ENCODE measurements at regions not wholly inside any gene's neighbourhood (a gene's known extent, or its start where the extent isn't known, plus 50 kb on each side); places are given as distances from the start of the nearest gene placed in this dataset.
"Not testable (repeated sequence)": the region's sequence is repeated elsewhere in the genome, so short reads cannot be mapped to it uniquely, and the experiment has no call there.

- no peaks in the 10 kb centered on the region for H3K4me1 Mint-ChIP-seq
- H3K36me3 Mint-ChIP-seq (ENCODE audit: insufficient read depth): no peaks in the 10 kb centered on the region
- DNase-seq (ENCODE audit: low spot score in 2 of 2): no peak
- no peaks in the 10 kb centered on the region for H3K27me3 Mint-ChIP-seq
- no peak overlapping the region for H3K4me3 Mint-ChIP-seq
- no peak overlapping the region for H3K27ac Mint-ChIP-seq (ENCODE audit: low read depth)
- no peak for ATAC-seq (replicated peaks; ENCODE audit: extremely low read depth, poor library complexity, severe bottlenecking)
- H3K9me3 Mint-ChIP-seq: peaks cover 7% of the 10 kb centered on the region
Measured at GRCh38 chr2:4803396-4803795, 888.8 kb upstream of the SOX11 start.

- peaks cover 39% of the 10 kb centered on the region for H3K9me3 Mint-ChIP-seq
- not testable (repeated sequence) for ATAC-seq (replicated peaks; ENCODE audit: extremely low read depth, poor library complexity, severe bottlenecking); H3K27me3 Mint-ChIP-seq
Measured at GRCh38 chr2:4814137-4814536, 878.0 kb upstream of the SOX11 start.

GRCh38 chr2:4827836-4828235 lies 864.3 kb upstream of the SOX11 start:
- DNase-seq (ENCODE audit: low spot score in 2 of 2) (no peak), ATAC-seq (replicated peaks; ENCODE audit: extremely low read depth, poor library complexity, severe bottlenecking) (no peak)
- no peaks in the 10 kb centered on the region for H3K36me3 Mint-ChIP-seq (ENCODE audit: insufficient read depth)
- H3K4me1 Mint-ChIP-seq: no peaks in the 10 kb centered on the region
- peaks cover 15% of the 10 kb centered on the region for H3K9me3 Mint-ChIP-seq
- H3K4me3 Mint-ChIP-seq: no peak overlapping the region
- H3K27me3 Mint-ChIP-seq: no peaks in the 10 kb centered on the region
- H3K27ac Mint-ChIP-seq (ENCODE audit: low read depth): no peak overlapping the region

More at GRCh38 chr2:4814137-4814536, 878.0 kb upstream of the SOX11 start:
- H3K4me3 Mint-ChIP-seq; DNase-seq (ENCODE audit: low spot score in 2 of 2); H3K36me3 Mint-ChIP-seq (ENCODE audit: insufficient read depth); H3K4me1 Mint-ChIP-seq; H3K27ac Mint-ChIP-seq (ENCODE audit: low read depth): not testable (repeated sequence)

GRCh38 chr2:4828682-4829374 lies 863.4 kb upstream of the SOX11 start:
- Mint-ChIP-seq H3K9me3 (peaks cover 15% of the 10 kb centered on the region), H3K4me3 (no peak overlapping the region), H3K36me3 (ENCODE audit: insufficient read depth) (no peaks in the 10 kb centered on the region), H3K27ac (ENCODE audit: low read depth) (no peak overlapping the region), H3K27me3 (no peaks in the 10 kb centered on the region), H3K4me1 (no peaks in the 10 kb centered on the region)
- ATAC-seq (replicated peaks; ENCODE audit: extremely low read depth, poor library complexity, severe bottlenecking) (no peak), DNase-seq (ENCODE audit: low spot score in 2 of 2) (no peak)

- H3K4me3 Mint-ChIP-seq: no peak overlapping the region
- H3K36me3 Mint-ChIP-seq (ENCODE audit: insufficient read depth): no peaks in the 10 kb centered on the region
- no peaks in the 10 kb centered on the region for H3K4me1 Mint-ChIP-seq
- DNase-seq (ENCODE audit: low spot score in 2 of 2) (no peak), ATAC-seq (replicated peaks; ENCODE audit: extremely low read depth, poor library complexity, severe bottlenecking) (no peak)
- H3K9me3 Mint-ChIP-seq: peaks cover 15% of the 10 kb centered on the region
- no peaks in the 10 kb centered on the region for H3K27me3 Mint-ChIP-seq
- H3K27ac Mint-ChIP-seq (ENCODE audit: low read depth): no peak overlapping the region
Measured at GRCh38 chr2:4831751-4832150, 860.4 kb upstream of the SOX11 start.

- H3K4me1 Mint-ChIP-seq: no peaks in the 10 kb centered on the region
- peaks cover 19% of the 10 kb centered on the region for H3K9me3 Mint-ChIP-seq
- H3K4me3 Mint-ChIP-seq: no peak overlapping the region
- no peak overlapping the region for H3K27ac Mint-ChIP-seq (ENCODE audit: low read depth)
- ATAC-seq (replicated peaks; ENCODE audit: extremely low read depth, poor library complexity, severe bottlenecking) (no peak), DNase-seq (ENCODE audit: low spot score in 2 of 2) (no peak)
- H3K36me3 Mint-ChIP-seq (ENCODE audit: insufficient read depth): no peaks in the 10 kb centered on the region
- no peaks in the 10 kb centered on the region for H3K27me3 Mint-ChIP-seq
Measured at GRCh38 chr2:4832642-4833041, 859.5 kb upstream of the SOX11 start.

- ATAC-seq (replicated peaks; ENCODE audit: extremely low read depth, poor library complexity, severe bottlenecking): no peak
Measured at GRCh38 chr2:4838626-4839025, 853.6 kb upstream of the SOX11 start.

GRCh38 chr2:4840791-4841190 lies 851.4 kb upstream of the SOX11 start:
- ATAC-seq (replicated peaks; ENCODE audit: extremely low read depth, poor library complexity, severe bottlenecking) (no peak), DNase-seq (ENCODE audit: low spot score in 2 of 2) (no peak)
- H3K27ac Mint-ChIP-seq (ENCODE audit: low read depth): no peak overlapping the region
- H3K36me3 Mint-ChIP-seq (ENCODE audit: insufficient read depth): peaks cover 2% of the 10 kb centered on the region
- H3K9me3 Mint-ChIP-seq: peaks cover 45% of the 10 kb centered on the region
- H3K4me1 Mint-ChIP-seq: no peaks in the 10 kb centered on the region
- H3K27me3 Mint-ChIP-seq: no peaks in the 10 kb centered on the region
- no peak overlapping the region for H3K4me3 Mint-ChIP-seq

More at GRCh38 chr2:4838626-4839025, 853.6 kb upstream of the SOX11 start:
- Mint-ChIP-seq H3K36me3 (ENCODE audit: insufficient read depth) (peaks cover 2% of the 10 kb centered on the region), H3K9me3 (peaks cover 30% of the 10 kb centered on the region), H3K27ac (ENCODE audit: low read depth) (no peak overlapping the region), H3K4me1 (no peaks in the 10 kb centered on the region), H3K27me3 (no peaks in the 10 kb centered on the region), H3K4me3 (no peak overlapping the region)
- no peak for DNase-seq (ENCODE audit: low spot score in 2 of 2)

- Mint-ChIP-seq H3K4me1 (no peaks in the 10 kb centered on the region), H3K9me3 (peaks cover 33% of the 10 kb centered on the region), H3K27me3 (no peaks in the 10 kb centered on the region), H3K4me3 (no peak overlapping the region), H3K27ac (ENCODE audit: low read depth) (no peak overlapping the region), H3K36me3 (ENCODE audit: insufficient read depth) (peaks cover 2% of the 10 kb centered on the region)
- DNase-seq (ENCODE audit: low spot score in 2 of 2) (no peak), ATAC-seq (replicated peaks; ENCODE audit: extremely low read depth, poor library complexity, severe bottlenecking) (no peak)
Measured at GRCh38 chr2:4844881-4845280, 847.3 kb upstream of the SOX11 start.

GRCh38 chr2:4862031-4862430 lies 830.2 kb upstream of the SOX11 start:
- ATAC-seq (replicated peaks; ENCODE audit: extremely low read depth, poor library complexity, severe bottlenecking): no peak
- no peaks in the 10 kb centered on the region for H3K27me3 Mint-ChIP-seq
- no peaks in the 10 kb centered on the region for H3K36me3 Mint-ChIP-seq (ENCODE audit: insufficient read depth)

GRCh38 chr2:4866198-4866597 lies 826.0 kb upstream of the SOX11 start:
- Mint-ChIP-seq H3K4me1 (no peaks in the 10 kb centered on the region), H3K27me3 (no peaks in the 10 kb centered on the region), H3K4me3 (no peak overlapping the region), H3K36me3 (ENCODE audit: insufficient read depth) (no peaks in the 10 kb centered on the region), H3K27ac (ENCODE audit: low read depth) (no peak overlapping the region), H3K9me3 (peaks cover 15% of the 10 kb centered on the region)
- ATAC-seq (replicated peaks; ENCODE audit: extremely low read depth, poor library complexity, severe bottlenecking): no peak
- no peak for DNase-seq (ENCODE audit: low spot score in 2 of 2)

More at GRCh38 chr2:4862031-4862430, 830.2 kb upstream of the SOX11 start:
- H3K9me3 Mint-ChIP-seq: peaks cover 18% of the 10 kb centered on the region
- H3K4me1 Mint-ChIP-seq: no peaks in the 10 kb centered on the region
- no peak for DNase-seq (ENCODE audit: low spot score in 2 of 2)
- H3K4me3 Mint-ChIP-seq: no peak overlapping the region
- H3K27ac Mint-ChIP-seq (ENCODE audit: low read depth): no peak overlapping the region

GRCh38 chr2:4868466-4868865 lies 823.7 kb upstream of the SOX11 start:
- H3K9me3 Mint-ChIP-seq: peaks cover 6% of the 10 kb centered on the region
- ATAC-seq (replicated peaks; ENCODE audit: extremely low read depth, poor library complexity, severe bottlenecking) (no peak), DNase-seq (ENCODE audit: low spot score in 2 of 2) (no peak)
- no peak overlapping the region for H3K27ac Mint-ChIP-seq (ENCODE audit: low read depth)
- no peaks in the 10 kb centered on the region for H3K36me3 Mint-ChIP-seq (ENCODE audit: insufficient read depth)
- no peaks in the 10 kb centered on the region for H3K27me3 Mint-ChIP-seq
- no peaks in the 10 kb centered on the region for H3K4me1 Mint-ChIP-seq
- no peak overlapping the region for H3K4me3 Mint-ChIP-seq

- peaks cover 6% of the 10 kb centered on the region for H3K9me3 Mint-ChIP-seq
- H3K4me1 Mint-ChIP-seq: no peaks in the 10 kb centered on the region
- no peak for DNase-seq (ENCODE audit: low spot score in 2 of 2)
- H3K4me3 Mint-ChIP-seq: no peak overlapping the region
- ATAC-seq (replicated peaks; ENCODE audit: extremely low read depth, poor library complexity, severe bottlenecking): no peak
- H3K27me3 Mint-ChIP-seq: no peaks in the 10 kb centered on the region
- H3K27ac Mint-ChIP-seq (ENCODE audit: low read depth): no peak overlapping the region
- no peaks in the 10 kb centered on the region for H3K36me3 Mint-ChIP-seq (ENCODE audit: insufficient read depth)
Measured at GRCh38 chr2:4869154-4869553, 823.0 kb upstream of the SOX11 start.
